Activated CD8-positive, alpha-beta memory T cell treated with anti-CD3 and anti-CD28 coated beads, Interleukin-2, amount 50 U/mL, for 24 hours (primary cell): ENCODE measurements at regions not wholly inside any gene's neighbourhood (a gene's known extent, or its start where the extent isn't known, plus 50 kb on each side); places are given as distances from the start of the nearest gene placed in this dataset.
"Not testable (repeated sequence)": the region's sequence is repeated elsewhere in the genome, so short reads cannot be mapped to it uniquely, and the experiment has no call there.

Source experiments
- DNase-seq: peaks from one replicate; pipeline ENCODE4 v3.0.0-alpha.2; 2020; ENCODE audit errors: extremely low read depth

- not testable (repeated sequence) for DNase-seq
Observed at GRCh38 chr17:26936645-26937044, 357.3 kb upstream of the WSB1 start.

- DNase-seq: not testable (repeated sequence)
Observed at GRCh38 chr17:26937750-26938322, 356.1 kb upstream of the WSB1 start.

- not testable (repeated sequence) for DNase-seq
Observed at GRCh38 chr17:26939755-26940154, 354.2 kb upstream of the WSB1 start.

GRCh38 chr17:26940587-26940986, 353.3 kb upstream of the WSB1 start:
- not testable (repeated sequence) for DNase-seq

GRCh38 chr17:26962255-26963162, 331.4 kb upstream of the WSB1 start:
- no peak for DNase-seq

GRCh38 chr17:26963163-26963503, 330.8 kb upstream of the WSB1 start:
- DNase-seq: no peak

GRCh38 chr17:26965898-26966624, 327.9 kb upstream of the WSB1 start:
- not testable (repeated sequence) for DNase-seq

GRCh38 chr17:26966625-26967179, 327.2 kb upstream of the WSB1 start:
- not testable (repeated sequence) for DNase-seq

- not testable (repeated sequence) for DNase-seq
Observed at GRCh38 chr17:26981845-26982425, 312.0 kb upstream of the WSB1 start.

- not testable (repeated sequence) for DNase-seq
Observed at GRCh38 chr17:26982563-26982962, 311.4 kb upstream of the WSB1 start.

- DNase-seq: not testable (repeated sequence)
Observed at GRCh38 chr17:26987851-26988250, 306.1 kb upstream of the WSB1 start.

GRCh38 chr17:26994648-26995047, 299.3 kb upstream of the WSB1 start:
- not testable (repeated sequence) for DNase-seq

GRCh38 chr17:26996146-26996916, 297.6 kb upstream of the WSB1 start:
- not testable (repeated sequence) for DNase-seq

- DNase-seq: not testable (repeated sequence)
Observed at GRCh38 chr17:27007734-27008531, 286.0 kb upstream of the WSB1 start.

- DNase-seq: no peak
Observed at GRCh38 chr17:27009087-27009486, 284.8 kb upstream of the WSB1 start.

GRCh38 chr17:27010138-27010537, 283.8 kb upstream of the WSB1 start:
- not testable (repeated sequence) for DNase-seq

GRCh38 chr17:27030552-27030951, 263.4 kb upstream of the WSB1 start:
- DNase-seq: not testable (repeated sequence)

GRCh38 chr17:27038676-27039075, 255.2 kb upstream of the WSB1 start:
- no peak for DNase-seq

- DNase-seq: not testable (repeated sequence)
Observed at GRCh38 chr17:27045039-27045438, 248.9 kb upstream of the WSB1 start.
